ENCODE measurements at regions not wholly inside any gene's neighbourhood (a gene's known extent, or its start where the extent isn't known, plus 50 kb on each side); places are given as distances from the start of the nearest gene placed in this dataset.

DNA sequence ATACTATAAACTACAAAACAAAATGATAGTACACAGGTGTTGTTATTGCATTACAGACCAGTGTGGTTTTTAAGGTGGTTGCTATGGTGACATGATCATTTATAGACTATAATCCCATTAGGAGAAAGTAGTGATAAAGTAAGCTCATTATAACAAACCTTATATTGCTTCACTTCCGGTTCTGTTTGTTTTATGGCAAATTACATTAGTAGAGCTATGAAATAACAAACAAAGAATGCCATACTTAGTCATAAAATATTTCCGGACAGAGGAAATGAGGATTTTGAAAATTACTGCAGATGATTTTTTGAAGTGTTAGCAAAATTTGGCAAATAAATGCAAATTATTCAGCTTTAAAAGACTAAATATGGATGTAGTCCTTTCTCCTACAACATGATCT, 640.4 kb upstream of the ARPP21 start:
- Histone ChIP-seq H3K27me3 (ENCODE audit: insufficient read depth, low read depth) (no peaks in the 10 kb centered on the region), H2AFZ (ENCODE audit: low read depth) (no peak overlapping the region), H3K4me1 (ENCODE audit: low read depth, poor library complexity, severe bottlenecking) (no peaks in the 10 kb centered on the region), H3K27ac (no peak overlapping the region), H3K79me2 (ENCODE audit: insufficient read depth, low read depth) (no peaks in the 10 kb centered on the region), H4K20me1 (ENCODE audit: insufficient read depth) (no peaks in the 10 kb centered on the region), H3K9ac (no peak overlapping the region), H3K4me3 (IDR thresholded peaks at IDR 0.05; ENCODE audit: insufficient read depth, low read depth, low read length) (no peak overlapping the region), H3K4me2 (no peak overlapping the region), H3K36me3 (ENCODE audit: insufficient read depth) (no peaks in the 10 kb centered on the region)
- no peak for TF ChIP-seq CTCF (conservative IDR thresholded peaks at IDR 0.05; ENCODE audit: low read depth, low read length)

DNA sequence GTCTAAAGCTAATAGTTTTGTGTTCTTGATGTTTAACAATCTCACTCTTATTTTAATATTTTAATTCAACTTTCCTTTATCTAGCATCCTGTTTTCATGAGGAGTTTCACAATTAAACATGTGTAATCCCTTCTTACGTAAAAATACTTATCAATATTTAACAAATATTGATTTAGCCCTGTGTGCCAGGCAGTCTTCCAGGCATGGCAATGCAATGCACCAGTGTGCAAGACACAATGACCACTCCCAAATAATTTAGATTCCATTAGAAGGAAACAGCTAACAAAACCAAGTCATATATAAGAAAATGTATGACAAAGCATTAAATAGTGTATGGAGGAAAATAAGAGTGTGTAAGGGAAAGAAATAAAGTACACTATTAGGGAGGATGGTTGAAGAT, 627.1 kb upstream of the ARPP21 start:
- Histone ChIP-seq H2AFZ (ENCODE audit: low read depth) (no peak overlapping the region), H3K27me3 (ENCODE audit: insufficient read depth, low read depth) (no peaks in the 10 kb centered on the region), H3K9ac (no peak overlapping the region), H3K36me3 (ENCODE audit: insufficient read depth) (no peaks in the 10 kb centered on the region), H3K27ac (no peak overlapping the region), H3K4me2 (no peak overlapping the region), H3K4me1 (ENCODE audit: low read depth, poor library complexity, severe bottlenecking) (no peaks in the 10 kb centered on the region), H3K4me3 (IDR thresholded peaks at IDR 0.05; ENCODE audit: insufficient read depth, low read depth, low read length) (no peak overlapping the region), H3K79me2 (ENCODE audit: insufficient read depth, low read depth) (no peaks in the 10 kb centered on the region), H4K20me1 (ENCODE audit: insufficient read depth) (no peaks in the 10 kb centered on the region)
- no peak for TF ChIP-seq CTCF (conservative IDR thresholded peaks at IDR 0.05; ENCODE audit: low read depth, low read length)

- Histone ChIP-seq H3K79me2 (ENCODE audit: insufficient read depth, low read depth) (no peaks in the 10 kb centered on the region), H3K4me3 (IDR thresholded peaks at IDR 0.05; ENCODE audit: insufficient read depth, low read depth, low read length) (no peak overlapping the region), H3K27ac (no peak overlapping the region), H4K20me1 (ENCODE audit: insufficient read depth) (no peaks in the 10 kb centered on the region), H3K36me3 (ENCODE audit: insufficient read depth) (no peaks in the 10 kb centered on the region), H3K27me3 (ENCODE audit: insufficient read depth, low read depth) (no peaks in the 10 kb centered on the region), H3K9ac (no peak overlapping the region), H3K4me1 (ENCODE audit: low read depth, poor library complexity, severe bottlenecking) (no peaks in the 10 kb centered on the region), H3K4me2 (no peak overlapping the region), H2AFZ (ENCODE audit: low read depth) (no peak overlapping the region)
- no peak for TF ChIP-seq CTCF (conservative IDR thresholded peaks at IDR 0.05; ENCODE audit: low read depth, low read length)
Observed at GRCh38 chr3:35028157-35028556, 611.2 kb upstream of the ARPP21 start.

DNA sequence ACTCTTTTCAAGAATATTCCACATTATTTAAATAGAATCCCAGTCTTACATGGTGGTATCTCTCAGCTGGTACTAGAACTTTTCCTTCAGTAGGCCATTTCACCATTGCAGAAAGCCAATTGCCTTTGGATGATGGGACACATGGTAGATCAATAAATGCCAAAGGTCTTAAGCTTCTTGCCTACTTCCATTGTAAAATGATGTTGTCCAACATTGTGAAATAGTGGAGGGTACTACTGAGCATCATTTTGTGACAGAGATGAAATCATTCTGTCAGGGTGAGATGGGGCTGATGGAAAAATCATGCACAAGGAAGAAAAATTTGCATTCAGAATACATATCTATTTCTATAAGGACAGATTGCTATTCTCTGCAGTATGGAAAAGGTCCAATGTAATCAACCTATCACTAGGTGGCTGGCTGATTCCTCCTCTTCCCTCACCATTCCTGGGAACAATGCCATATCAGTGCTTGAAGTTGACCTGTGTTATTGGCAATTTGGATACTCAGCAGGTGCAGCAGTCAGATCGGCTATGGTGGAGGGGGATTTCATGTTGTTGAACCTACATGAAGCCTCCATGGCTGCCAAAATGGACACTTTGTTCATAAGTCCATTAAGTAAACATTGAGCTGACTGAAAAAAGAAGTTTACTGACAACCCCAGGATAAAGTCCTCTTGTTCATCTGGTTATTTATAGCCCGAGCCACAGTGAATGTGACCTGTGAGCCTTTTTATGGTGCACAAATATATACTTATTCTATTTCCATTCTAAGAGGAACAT, 596.9 kb upstream of the ARPP21 start:
- no peak overlapping the region for H3K27ac ChIP-seq
- H3K36me3 ChIP-seq (ENCODE audit: insufficient read depth) = no peaks in the 10 kb centered on the region
- no peak overlapping the region for H2AFZ ChIP-seq (ENCODE audit: low read depth)
- no peaks in the 10 kb centered on the region for H3K27me3 ChIP-seq (ENCODE audit: insufficient read depth, low read depth)
- no peaks in the 10 kb centered on the region for H3K4me1 ChIP-seq (ENCODE audit: low read depth, poor library complexity, severe bottlenecking)
- no peaks in the 10 kb centered on the region for H4K20me1 ChIP-seq (ENCODE audit: insufficient read depth)
- no peak for TF ChIP-seq CTCF (conservative IDR thresholded peaks at IDR 0.05; ENCODE audit: low read depth, low read length)
- no peak overlapping the region for H3K9ac ChIP-seq
- no peak overlapping the region for H3K4me2 ChIP-seq
- no peak overlapping the region for H3K4me3 ChIP-seq (IDR thresholded peaks at IDR 0.05; ENCODE audit: insufficient read depth, low read depth, low read length)
- H3K79me2 ChIP-seq (ENCODE audit: insufficient read depth, low read depth) = no peaks in the 10 kb centered on the region

All from KMS-11 (cell line).